ENCODE measurements at regions not wholly inside any gene's neighbourhood (a gene's known extent, or its start where the extent isn't known, plus 50 kb on each side); places are given as distances from the start of the nearest gene placed in this dataset.

- no peak for TF ChIP-seq CTCF (conservative IDR thresholded peaks at IDR 0.05; ENCODE audit: low read length)
- H3K4me3 ChIP-seq (ENCODE audit: low read length) = no peak overlapping the region
- no peak for DNase-seq (ENCODE audit: low read depth)
These were observed 77.9 kb upstream of the ADRA2C start for GRCh38 chr4:3688018-3688998.

GRCh38 chr4:3687538-3687937 is 78.6 kb upstream of the ADRA2C start:
- DNase-seq (ENCODE audit: low read depth) = no peak
- no peak for TF ChIP-seq CTCF (conservative IDR thresholded peaks at IDR 0.05; ENCODE audit: low read length)
- H3K4me3 ChIP-seq (ENCODE audit: low read length) = no peak overlapping the region

- no peak for DNase-seq (ENCODE audit: low read depth)
- no peak overlapping the region for H3K4me3 ChIP-seq (ENCODE audit: low read length)
- no peak for TF ChIP-seq CTCF (conservative IDR thresholded peaks at IDR 0.05; ENCODE audit: low read length)
These were observed 79.4 kb upstream of the ADRA2C start for GRCh38 chr4:3686753-3687152.

GRCh38 chr4:3685081-3685645 is 81.0 kb upstream of the ADRA2C start:
- no peak for DNase-seq (ENCODE audit: low read depth)
- no peak overlapping the region for H3K4me3 ChIP-seq (ENCODE audit: low read length)

GRCh38 chr4:3684546-3684945 is 81.6 kb upstream of the ADRA2C start:
- no peak overlapping the region for H3K4me3 ChIP-seq (ENCODE audit: low read length)
- DNase-seq (ENCODE audit: low read depth) = no peak
- no peak for TF ChIP-seq CTCF (conservative IDR thresholded peaks at IDR 0.05; ENCODE audit: low read length)

More at GRCh38 chr4:3685081-3685645, 81.0 kb upstream of the ADRA2C start:
- TF ChIP-seq CTCF (conservative IDR thresholded peaks at IDR 0.05; ENCODE audit: low read length) = no peak

- H3K4me3 ChIP-seq (ENCODE audit: low read length) = no peak overlapping the region
- TF ChIP-seq CTCF (conservative IDR thresholded peaks at IDR 0.05; ENCODE audit: low read length) = no peak
- DNase-seq (ENCODE audit: low read depth) = no peak
These were observed 82.3 kb upstream of the ADRA2C start for GRCh38 chr4:3683744-3684421.
